Gastrocnemius medialis (tissue), 4 donors: ENCODE measurements at regions not wholly inside any gene's neighbourhood (a gene's known extent, or its start where the extent isn't known, plus 50 kb on each side); places are given as distances from the start of the nearest gene placed in this dataset.

ENCODE experiments used
- POLR2A ChIP-seq, 2 donors: fragments of 450-650 bp; IDR thresholded peaks; one replicate each; pipeline ENCODE4 v1.6.1; 2017; ENCODE audit warnings: antibody characterized with exemption in 2 of 2, mild to moderate bottlenecking in 2 of 2, moderate library complexity in 2 of 2
- TF ChIP-seq, protein P1 (sequence below), 5 experiments: fragments of 450-650 bp in 3 of 5; fragments of 200-600 bp in 2 of 5; sonication (generic) in 2 of 5; IDR thresholded peaks in 4 of 5; conservative IDR thresholded peaks in 1 of 5; 1 replicate in 4 of 5; 2 replicates in 1 of 5; pipeline ENCODE4 v1.5.1; 2016 to 2019; ENCODE audit warnings: antibody characterized with exemption in 5 of 5, mild to moderate bottlenecking in 3 of 5, moderate library complexity in 3 of 5

GRCh38 chr22:48688366-48688765 is 1139.3 kb downstream of the BRD1 start:
- TF ChIP-seq, protein P1, sequence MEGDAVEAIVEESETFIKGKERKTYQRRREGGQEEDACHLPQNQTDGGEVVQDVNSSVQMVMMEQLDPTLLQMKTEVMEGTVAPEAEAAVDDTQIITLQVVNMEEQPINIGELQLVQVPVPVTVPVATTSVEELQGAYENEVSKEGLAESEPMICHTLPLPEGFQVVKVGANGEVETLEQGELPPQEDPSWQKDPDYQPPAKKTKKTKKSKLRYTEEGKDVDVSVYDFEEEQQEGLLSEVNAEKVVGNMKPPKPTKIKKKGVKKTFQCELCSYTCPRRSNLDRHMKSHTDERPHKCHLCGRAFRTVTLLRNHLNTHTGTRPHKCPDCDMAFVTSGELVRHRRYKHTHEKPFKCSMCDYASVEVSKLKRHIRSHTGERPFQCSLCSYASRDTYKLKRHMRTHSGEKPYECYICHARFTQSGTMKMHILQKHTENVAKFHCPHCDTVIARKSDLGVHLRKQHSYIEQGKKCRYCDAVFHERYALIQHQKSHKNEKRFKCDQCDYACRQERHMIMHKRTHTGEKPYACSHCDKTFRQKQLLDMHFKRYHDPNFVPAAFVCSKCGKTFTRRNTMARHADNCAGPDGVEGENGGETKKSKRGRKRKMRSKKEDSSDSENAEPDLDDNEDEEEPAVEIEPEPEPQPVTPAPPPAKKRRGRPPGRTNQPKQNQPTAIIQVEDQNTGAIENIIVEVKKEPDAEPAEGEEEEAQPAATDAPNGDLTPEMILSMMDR (IDR thresholded peaks at IDR 0.05 in 4 of 5, conservative IDR thresholded peaks at IDR 0.05 in 1 of 5) = no peak
- no peak for TF ChIP-seq POLR2A (IDR thresholded peaks at IDR 0.05)
